ENCODE measurements at regions not wholly inside any gene's neighbourhood (a gene's known extent, or its start where the extent isn't known, plus 50 kb on each side); places are given as distances from the start of the nearest gene placed in this dataset.

GRCh38 chr9:124110307-124110915 lies 98.8 kb downstream of the LHX2 start:
- Histone ChIP-seq H3K27me3 (ENCODE audit: control insufficient read depth in 4 of 4, insufficient read depth in 4 of 4, low read length in 3 of 4) (no peaks in the 10 kb centered on the region), H3K27ac (ENCODE audit: low read depth in 1 of 2, low read length in 2 of 2) (no peak overlapping the region), H3K36me3 (ENCODE audit: control insufficient read depth in 4 of 4, insufficient read depth in 3 of 4, low read depth in 1 of 4, low read length in 3 of 4) (no peaks in the 10 kb centered on the region), H3K9me3 (ENCODE audit: control insufficient read depth in 4 of 4, low read length in 3 of 4) (no peaks in the 10 kb centered on the region), H3K9ac (ENCODE audit: low read depth in 1 of 2, low read length in 2 of 2) (no peak overlapping the region), H3K4me3 (ENCODE audit: low read depth in 1 of 3, low read length in 3 of 3) (no peak overlapping the region), H3K4me1 (ENCODE audit: control insufficient read depth in 4 of 4, insufficient read depth in 4 of 4, low read length in 3 of 4) (no peaks in the 10 kb centered on the region)
- 37% methylated on average over 16 of the region's 16 CpGs for WGBS
- no peak for TF ChIP-seq RAD21 (IDR thresholded peaks at IDR 0.05)
- TF ChIP-seq REST (IDR thresholded peaks at IDR 0.05), result peak; percentile 100
- TF ChIP-seq SP1 (IDR thresholded peaks at IDR 0.05), result no peak
- TF ChIP-seq HNF4G (IDR thresholded peaks at IDR 0.05), result no peak
- DNase-seq (ENCODE audit: low spot score), result peak; percentile 70

- Histone ChIP-seq H3K9ac (ENCODE audit: low read depth in 1 of 2, low read length in 2 of 2) (no peak overlapping the region), H3K36me3 (ENCODE audit: control insufficient read depth in 4 of 4, insufficient read depth in 3 of 4, low read depth in 1 of 4, low read length in 3 of 4) (no peaks in the 10 kb centered on the region), H3K9me3 (ENCODE audit: control insufficient read depth in 4 of 4, low read length in 3 of 4) (peaks cover 0 to 4% (median 0%) of the 10 kb centered on the region in 4 donors), H3K27ac (ENCODE audit: low read depth in 1 of 2, low read length in 2 of 2) (no peak overlapping the region), H3K4me3 (ENCODE audit: low read depth in 1 of 3, low read length in 3 of 3) (no peak overlapping the region), H3K4me1 (ENCODE audit: control insufficient read depth in 4 of 4, insufficient read depth in 4 of 4, low read length in 3 of 4) (no peaks in the 10 kb centered on the region), H3K27me3 (ENCODE audit: control insufficient read depth in 4 of 4, insufficient read depth in 4 of 4, low read length in 3 of 4) (no peaks in the 10 kb centered on the region)
- no peak for DNase-seq (ENCODE audit: low spot score)
- TF ChIP-seq TAF1 (conservative IDR thresholded peaks at IDR 0.05) (no peak), SP1 (IDR thresholded peaks at IDR 0.05) (no peak), EGR1 (IDR thresholded peaks at IDR 0.05; ENCODE audit: low read depth in 2 of 2) (no peak), JUND (IDR thresholded peaks at IDR 0.05) (no peak), ZBTB33 (IDR thresholded peaks at IDR 0.05) (no peak), CTCF (IDR thresholded peaks at IDR 0.05; ENCODE audit: low read depth, low read length, missing input control) (no peak), NR2F2 (IDR thresholded peaks at IDR 0.05) (no peak)
- 88% methylated on average over 9 of the region's 9 CpGs for whole genome bisulfite sequencing
These were observed 105.3 kb downstream of the LHX2 start for GRCh38 chr9:124116683-124117363.

All from liver (tissue), 8 donors.